Tibial nerve (tissue), 3 donors: ENCODE measurements at regions not wholly inside any gene's neighbourhood (a gene's known extent, or its start where the extent isn't known, plus 50 kb on each side); places are given as distances from the start of the nearest gene placed in this dataset.

Source experiments
- POLR2A ChIP-seq, 2 donors: fragments of 450-650 bp; IDR thresholded peaks; one replicate each; pipeline ENCODE4 v1.6.1; 2017; ENCODE audit warnings: antibody characterized with exemption in 2 of 2, mild to moderate bottlenecking in 2 of 2, moderate library complexity in 2 of 2
- TF ChIP-seq, protein P1 (sequence below), 5 experiments: fragments of 200-600 bp in 3 of 5; fragments of 450-650 bp in 2 of 5; sonication (generic) in 3 of 5; IDR thresholded peaks; one replicate each; pipeline ENCODE4 v1.5.1; 2016 to 2019; ENCODE audit warnings: antibody characterized with exemption in 5 of 5, mild to moderate bottlenecking in 3 of 5, moderate library complexity in 2 of 5

- TF ChIP-seq, protein P1, sequence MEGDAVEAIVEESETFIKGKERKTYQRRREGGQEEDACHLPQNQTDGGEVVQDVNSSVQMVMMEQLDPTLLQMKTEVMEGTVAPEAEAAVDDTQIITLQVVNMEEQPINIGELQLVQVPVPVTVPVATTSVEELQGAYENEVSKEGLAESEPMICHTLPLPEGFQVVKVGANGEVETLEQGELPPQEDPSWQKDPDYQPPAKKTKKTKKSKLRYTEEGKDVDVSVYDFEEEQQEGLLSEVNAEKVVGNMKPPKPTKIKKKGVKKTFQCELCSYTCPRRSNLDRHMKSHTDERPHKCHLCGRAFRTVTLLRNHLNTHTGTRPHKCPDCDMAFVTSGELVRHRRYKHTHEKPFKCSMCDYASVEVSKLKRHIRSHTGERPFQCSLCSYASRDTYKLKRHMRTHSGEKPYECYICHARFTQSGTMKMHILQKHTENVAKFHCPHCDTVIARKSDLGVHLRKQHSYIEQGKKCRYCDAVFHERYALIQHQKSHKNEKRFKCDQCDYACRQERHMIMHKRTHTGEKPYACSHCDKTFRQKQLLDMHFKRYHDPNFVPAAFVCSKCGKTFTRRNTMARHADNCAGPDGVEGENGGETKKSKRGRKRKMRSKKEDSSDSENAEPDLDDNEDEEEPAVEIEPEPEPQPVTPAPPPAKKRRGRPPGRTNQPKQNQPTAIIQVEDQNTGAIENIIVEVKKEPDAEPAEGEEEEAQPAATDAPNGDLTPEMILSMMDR (IDR thresholded peaks at IDR 0.05) = no peak
- TF ChIP-seq POLR2A (IDR thresholded peaks at IDR 0.05) = no peak
These were observed 839.3 kb upstream of the WWC1 start for GRCh38 chr5:167452136-167452535.
